ENCODE measurements at regions not wholly inside any gene's neighbourhood (a gene's known extent, or its start where the extent isn't known, plus 50 kb on each side); places are given as distances from the start of the nearest gene placed in this dataset.

DNA sequence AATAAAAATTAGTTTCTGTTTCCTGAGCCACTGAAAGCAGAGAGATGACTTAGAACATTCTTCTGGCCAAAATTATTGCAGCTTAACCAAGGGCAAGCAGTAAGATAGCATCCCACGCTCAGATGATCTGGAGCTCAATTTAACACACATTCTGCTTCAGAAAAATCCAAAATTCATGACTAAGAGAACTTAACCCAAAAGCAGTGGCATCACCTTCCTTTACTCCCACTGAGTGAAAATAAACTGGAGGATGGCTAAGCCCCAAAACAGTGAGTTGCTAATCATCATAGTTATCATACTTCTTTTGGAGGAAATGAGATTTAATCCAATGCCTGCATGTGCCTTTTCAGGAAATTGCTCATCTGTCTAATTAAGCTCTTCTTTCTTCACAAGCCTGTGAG lies 195.4 kb downstream of the DUSP6 start:
- TF ChIP-seq RCOR1 (IDR thresholded peaks at IDR 0.05; ENCODE audit: low read depth, low read length) (no peak), PHF8 (IDR thresholded peaks at IDR 0.05; ENCODE audit: borderline replicate concordance, low read depth) (no peak), MYC (IDR thresholded peaks at IDR 0.05; ENCODE audit: borderline replicate concordance, low read length) (no peak), TP53 (CRISPR knock-in tag; IDR thresholded peaks at IDR 0.05) (no peak)
- TF ChIP-seq, protein P1, sequence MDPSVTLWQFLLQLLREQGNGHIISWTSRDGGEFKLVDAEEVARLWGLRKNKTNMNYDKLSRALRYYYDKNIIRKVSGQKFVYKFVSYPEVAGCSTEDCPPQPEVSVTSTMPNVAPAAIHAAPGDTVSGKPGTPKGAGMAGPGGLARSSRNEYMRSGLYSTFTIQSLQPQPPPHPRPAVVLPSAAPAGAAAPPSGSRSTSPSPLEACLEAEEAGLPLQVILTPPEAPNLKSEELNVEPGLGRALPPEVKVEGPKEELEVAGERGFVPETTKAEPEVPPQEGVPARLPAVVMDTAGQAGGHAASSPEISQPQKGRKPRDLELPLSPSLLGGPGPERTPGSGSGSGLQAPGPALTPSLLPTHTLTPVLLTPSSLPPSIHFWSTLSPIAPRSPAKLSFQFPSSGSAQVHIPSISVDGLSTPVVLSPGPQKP (IDR thresholded peaks at IDR 0.05; ENCODE audit: low read depth, low read length), result no peak
- TF ChIP-seq, protein P2, sequence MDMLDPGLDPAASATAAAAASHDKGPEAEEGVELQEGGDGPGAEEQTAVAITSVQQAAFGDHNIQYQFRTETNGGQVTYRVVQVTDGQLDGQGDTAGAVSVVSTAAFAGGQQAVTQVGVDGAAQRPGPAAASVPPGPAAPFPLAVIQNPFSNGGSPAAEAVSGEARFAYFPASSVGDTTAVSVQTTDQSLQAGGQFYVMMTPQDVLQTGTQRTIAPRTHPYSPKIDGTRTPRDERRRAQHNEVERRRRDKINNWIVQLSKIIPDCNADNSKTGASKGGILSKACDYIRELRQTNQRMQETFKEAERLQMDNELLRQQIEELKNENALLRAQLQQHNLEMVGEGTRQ (IDR thresholded peaks at IDR 0.05), result no peak
- TF ChIP-seq, protein P3, sequence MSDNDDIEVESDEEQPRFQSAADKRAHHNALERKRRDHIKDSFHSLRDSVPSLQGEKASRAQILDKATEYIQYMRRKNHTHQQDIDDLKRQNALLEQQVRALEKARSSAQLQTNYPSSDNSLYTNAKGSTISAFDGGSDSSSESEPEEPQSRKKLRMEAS (IDR thresholded peaks at IDR 0.05), result no peak
- TF ChIP-seq, protein P4, sequence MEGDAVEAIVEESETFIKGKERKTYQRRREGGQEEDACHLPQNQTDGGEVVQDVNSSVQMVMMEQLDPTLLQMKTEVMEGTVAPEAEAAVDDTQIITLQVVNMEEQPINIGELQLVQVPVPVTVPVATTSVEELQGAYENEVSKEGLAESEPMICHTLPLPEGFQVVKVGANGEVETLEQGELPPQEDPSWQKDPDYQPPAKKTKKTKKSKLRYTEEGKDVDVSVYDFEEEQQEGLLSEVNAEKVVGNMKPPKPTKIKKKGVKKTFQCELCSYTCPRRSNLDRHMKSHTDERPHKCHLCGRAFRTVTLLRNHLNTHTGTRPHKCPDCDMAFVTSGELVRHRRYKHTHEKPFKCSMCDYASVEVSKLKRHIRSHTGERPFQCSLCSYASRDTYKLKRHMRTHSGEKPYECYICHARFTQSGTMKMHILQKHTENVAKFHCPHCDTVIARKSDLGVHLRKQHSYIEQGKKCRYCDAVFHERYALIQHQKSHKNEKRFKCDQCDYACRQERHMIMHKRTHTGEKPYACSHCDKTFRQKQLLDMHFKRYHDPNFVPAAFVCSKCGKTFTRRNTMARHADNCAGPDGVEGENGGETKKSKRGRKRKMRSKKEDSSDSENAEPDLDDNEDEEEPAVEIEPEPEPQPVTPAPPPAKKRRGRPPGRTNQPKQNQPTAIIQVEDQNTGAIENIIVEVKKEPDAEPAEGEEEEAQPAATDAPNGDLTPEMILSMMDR (IDR thresholded peaks at IDR 0.05), result no peak
